ENCODE measurements at regions not wholly inside any gene's neighbourhood (a gene's known extent, or its start where the extent isn't known, plus 50 kb on each side); places are given as distances from the start of the nearest gene placed in this dataset.

- TF ChIP-seq EZH2 (IDR thresholded peaks at IDR 0.05): no peak
- no peak for TF ChIP-seq POLR2AphosphoS5 (IDR thresholded peaks at IDR 0.05; ENCODE audit: borderline replicate concordance, low read depth, low read length)
- TF ChIP-seq FOXP2 (optimal IDR thresholded peaks at IDR 0.05; ENCODE audit: control extremely low read depth, extremely low read length, insufficient read depth): no peak
Measured at GRCh38 chr12:66851134-66851533, 172.3 kb upstream of the GRIP1 start.

All from SK-N-MC (cell line).